GM10248 (cell line): ENCODE measurements at regions not wholly inside any gene's neighbourhood (a gene's known extent, or its start where the extent isn't known, plus 50 kb on each side); places are given as distances from the start of the nearest gene placed in this dataset.
"Not testable (repeated sequence)": the region's sequence is repeated elsewhere in the genome, so short reads cannot be mapped to it uniquely, and the experiment has no call there.

Experiments
- CTCF ChIA-PET: fragments of 300-600 bp; sonication (Branson Sonifier 250); formaldehyde crosslinking; extraction: SDS; loops from one replicate; lab custom pipeline; 2021; ENCODE audit warnings: antibody characterized with exemption; lab: Yijun Ruan, JAX
- POLR2A ChIA-PET: fragments of 350-650 bp; sonication (Branson Sonifier 250); formaldehyde crosslinking; extraction: SDS; loops from one replicate; lab custom pipeline; 2020; ENCODE audit warnings: antibody characterized with exemption; lab: Yijun Ruan, JAX
- DNase-seq: peaks from one replicate; pipeline ENCODE4 v3.0.0; 2012; ENCODE audit errors: extremely low spot score
- TF ChIP-seq, protein P1 (sequence below): IDR thresholded peaks from 2 replicates; pipeline ENCODE4 v1.5.1; 2012; ENCODE audit warnings: mild to moderate bottlenecking, low read depth; ENCODE audit errors: extremely low read depth, missing control alignments, control extremely low read depth

DNA sequence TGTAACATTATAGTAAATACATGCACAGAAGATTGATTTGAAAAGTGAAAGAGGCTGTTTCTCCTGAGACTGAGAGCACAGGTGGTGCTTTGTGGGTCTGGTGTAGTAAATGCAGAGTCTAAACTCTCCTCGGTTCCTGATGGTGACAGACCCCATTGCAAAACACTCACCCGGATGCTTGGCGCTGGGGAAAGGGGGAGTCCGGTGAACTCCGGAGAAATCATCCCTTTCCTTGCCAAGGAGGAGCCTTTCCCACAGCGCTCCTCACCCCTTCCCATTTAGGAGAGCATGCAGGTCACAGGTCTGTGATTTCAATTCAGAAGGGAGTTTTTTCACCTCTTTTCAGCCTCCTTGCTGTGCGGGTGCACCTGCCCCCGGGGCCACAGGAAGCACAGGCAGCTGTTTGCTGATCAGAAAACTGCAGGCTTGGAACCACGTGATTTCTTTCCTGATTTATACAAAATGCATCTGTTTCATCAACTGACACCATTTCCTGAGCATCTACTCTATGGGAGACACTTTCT is 75.6 kb upstream of the LYZL2 start:
- POLR2A ChIA-PET = interaction anchor here (0.6 kb wide), 1 partner anchor 1613 kb away, joined by 3 read pairs; no protein-coding TSS in a partner anchor
- TF ChIP-seq, protein P1, sequence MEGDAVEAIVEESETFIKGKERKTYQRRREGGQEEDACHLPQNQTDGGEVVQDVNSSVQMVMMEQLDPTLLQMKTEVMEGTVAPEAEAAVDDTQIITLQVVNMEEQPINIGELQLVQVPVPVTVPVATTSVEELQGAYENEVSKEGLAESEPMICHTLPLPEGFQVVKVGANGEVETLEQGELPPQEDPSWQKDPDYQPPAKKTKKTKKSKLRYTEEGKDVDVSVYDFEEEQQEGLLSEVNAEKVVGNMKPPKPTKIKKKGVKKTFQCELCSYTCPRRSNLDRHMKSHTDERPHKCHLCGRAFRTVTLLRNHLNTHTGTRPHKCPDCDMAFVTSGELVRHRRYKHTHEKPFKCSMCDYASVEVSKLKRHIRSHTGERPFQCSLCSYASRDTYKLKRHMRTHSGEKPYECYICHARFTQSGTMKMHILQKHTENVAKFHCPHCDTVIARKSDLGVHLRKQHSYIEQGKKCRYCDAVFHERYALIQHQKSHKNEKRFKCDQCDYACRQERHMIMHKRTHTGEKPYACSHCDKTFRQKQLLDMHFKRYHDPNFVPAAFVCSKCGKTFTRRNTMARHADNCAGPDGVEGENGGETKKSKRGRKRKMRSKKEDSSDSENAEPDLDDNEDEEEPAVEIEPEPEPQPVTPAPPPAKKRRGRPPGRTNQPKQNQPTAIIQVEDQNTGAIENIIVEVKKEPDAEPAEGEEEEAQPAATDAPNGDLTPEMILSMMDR = no peak
- CTCF ChIA-PET = interaction anchor here (1.2 to 4.4 kb wide), 5 partner anchors 9 to 34 kb away, joined by 3 to 31 read pairs (median 5); no protein-coding TSS in a partner anchor

DNA sequence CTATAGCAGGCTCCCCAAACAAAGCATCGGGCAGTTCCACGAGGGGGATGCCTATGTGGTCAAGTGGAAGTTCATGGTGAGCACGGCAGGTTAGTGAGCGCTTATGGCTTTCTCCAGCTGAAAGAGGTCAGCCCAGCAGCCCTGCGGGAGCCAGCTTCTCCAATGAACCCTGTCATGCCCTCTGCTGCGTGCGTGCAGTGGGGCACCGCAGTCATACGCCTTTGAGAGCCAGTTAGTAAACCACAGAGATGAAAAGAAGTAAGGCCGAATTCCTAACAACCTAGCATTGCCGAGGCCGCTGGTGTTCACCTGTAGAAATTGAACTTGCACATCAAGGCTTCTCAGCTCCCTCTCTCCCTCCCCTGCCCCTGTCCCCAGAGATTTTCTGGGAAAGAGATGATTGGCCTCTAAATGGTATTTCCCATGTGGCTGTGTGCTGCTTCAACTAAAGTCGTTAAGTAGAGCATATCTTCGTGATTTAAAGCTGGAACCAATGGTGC is 75.1 kb upstream of the LYZL2 start:
- ChIA-PET CTCF (interaction anchor here (1.2 to 4.4 kb wide), 5 partner anchors 8 to 34 kb away, joined by 3 to 31 read pairs (median 5); no protein-coding TSS in a partner anchor), POLR2A (interaction anchor here (0.5 to 0.6 kb wide), 2 partner anchors 99 to 1614 kb away, joined by 3 to 6 read pairs; no protein-coding TSS in a partner anchor)

More for the DNA sequence above, 75.6 kb upstream of the LYZL2 start:
- DNase-seq = no peak

DNA sequence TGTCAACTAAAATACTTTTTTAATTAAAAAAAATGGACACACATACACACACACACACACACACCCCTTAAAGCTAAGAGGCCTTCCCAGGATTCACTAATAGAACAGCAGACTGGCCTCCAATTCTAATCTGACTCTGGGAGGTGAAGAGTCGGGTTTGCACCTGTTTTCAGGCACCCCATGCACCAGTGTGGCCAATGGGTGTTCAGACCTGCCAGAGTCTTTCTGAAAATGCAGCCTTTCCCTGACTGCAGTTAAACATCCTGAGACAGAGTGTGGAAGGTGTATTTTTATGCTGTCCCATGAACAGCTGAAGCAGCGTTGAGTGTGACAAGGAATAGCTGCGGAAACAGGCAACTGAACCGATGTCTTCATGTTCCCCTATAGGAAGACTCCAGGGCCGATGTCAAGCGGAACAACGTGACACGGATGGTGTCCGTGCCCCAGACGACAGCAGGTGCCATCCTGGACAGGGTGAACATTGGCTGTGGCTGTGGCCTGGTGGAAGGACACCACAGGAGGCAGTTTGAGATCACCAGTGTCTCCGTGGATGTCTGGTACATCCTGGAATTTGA is 74.6 kb upstream of the LYZL2 start:
- DNase-seq = no peak
- ChIA-PET POLR2A (interaction anchor here (0.5 to 0.6 kb wide), 2 partner anchors 98 to 1614 kb away, joined by 3 to 6 read pairs; no protein-coding TSS in a partner anchor), CTCF (interaction anchor here (0.9 to 4.4 kb wide), 9 partner anchors 8 to 33 kb away, joined by 3 to 31 read pairs (median 4); no protein-coding TSS in a partner anchor)
- TF ChIP-seq, protein P1 = no peak

More for the DNA sequence above, 75.1 kb upstream of the LYZL2 start:
- not testable (repeated sequence) for DNase-seq

DNA sequence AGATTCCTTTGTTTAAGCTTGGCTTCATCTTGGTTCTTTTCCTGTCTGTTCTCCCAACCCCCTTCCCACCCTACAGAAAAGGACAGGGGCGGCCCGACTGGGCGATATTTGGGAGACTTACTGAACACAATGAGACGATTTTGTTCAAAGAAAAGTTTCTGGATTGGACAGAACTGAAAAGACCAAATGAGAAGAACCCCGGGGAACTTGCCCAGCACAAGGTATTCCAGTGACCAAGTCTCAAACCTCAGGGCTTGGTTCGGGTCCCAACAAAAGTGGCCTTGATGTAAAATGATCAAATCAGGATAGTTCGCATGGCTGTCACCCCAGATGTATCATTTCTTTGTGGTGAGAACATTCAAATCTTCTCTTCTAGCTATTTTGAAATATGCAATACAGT is 73.9 kb upstream of the LYZL2 start:
- CTCF ChIA-PET = interaction anchor here (0.9 to 4.4 kb wide), 8 partner anchors 13 to 33 kb away, joined by 3 to 31 read pairs (median 4); no protein-coding TSS in a partner anchor
- POLR2A ChIA-PET = interaction anchor here (0.8 kb wide), 1 partner anchor 833 kb away, joined by 3 read pairs; no protein-coding TSS in a partner anchor

DNA sequence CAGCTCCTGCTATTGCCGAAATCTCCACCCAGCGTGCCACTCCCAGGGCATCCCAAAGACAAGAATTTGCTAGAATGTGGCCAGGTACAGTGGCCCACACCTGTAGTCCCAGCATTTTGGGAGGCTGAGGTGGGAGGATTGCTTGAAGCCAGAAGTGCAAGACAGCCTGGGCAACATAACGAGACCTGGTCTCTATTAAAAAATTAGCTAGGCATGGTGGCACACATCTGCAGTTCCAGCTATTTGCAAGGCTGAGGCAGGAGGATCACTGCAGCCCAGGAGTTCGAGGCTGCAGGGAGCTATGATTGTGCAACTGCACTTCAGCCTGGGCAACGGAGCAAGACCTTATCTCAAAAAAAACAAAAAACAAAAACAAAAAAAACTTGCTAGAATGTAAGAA is 73.3 kb upstream of the LYZL2 start:
- CTCF ChIA-PET = interaction anchor here (0.9 to 4.4 kb wide), 10 partner anchors 12 to 34 kb away, joined by 3 to 31 read pairs (median 4); no protein-coding TSS in a partner anchor

More for the DNA sequence above, 73.9 kb upstream of the LYZL2 start:
- not testable (repeated sequence) for DNase-seq

DNA sequence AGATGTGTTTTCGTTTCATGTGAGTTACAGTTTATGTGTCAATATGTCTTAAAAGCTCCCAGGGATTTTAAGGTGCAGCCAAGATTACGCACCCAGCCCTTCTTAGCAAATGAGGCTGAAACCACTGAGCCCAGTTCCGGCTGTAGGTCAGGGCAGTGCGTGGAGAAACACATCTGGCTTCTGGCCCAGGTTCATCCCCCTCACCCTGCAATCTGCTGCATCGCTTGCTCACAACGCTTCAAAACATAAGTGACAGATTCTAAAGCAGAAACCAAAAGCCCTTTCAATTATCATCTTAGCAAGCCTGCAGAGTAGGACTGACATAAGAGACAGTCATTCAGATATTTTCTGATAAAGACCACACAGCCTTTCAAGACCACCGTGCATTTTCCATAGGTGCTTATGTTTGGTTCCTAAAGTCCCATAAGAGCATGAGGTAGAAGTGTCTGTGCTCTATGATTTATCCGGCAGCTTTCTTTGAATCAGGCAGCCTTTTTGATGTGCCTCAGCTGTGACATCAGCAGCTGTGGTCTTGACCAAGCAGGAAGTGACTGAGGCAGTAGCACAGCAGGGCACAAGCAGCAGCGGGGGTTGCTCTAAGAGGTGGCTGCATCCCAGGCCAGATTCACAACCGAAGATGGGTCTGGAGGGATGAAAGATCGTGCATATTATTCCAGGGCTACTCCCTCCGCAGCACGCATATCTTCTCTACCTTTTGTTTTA is 72.1 kb upstream of the LYZL2 start:
- POLR2A ChIA-PET = no interaction called here
- CTCF ChIA-PET = interaction anchor here (0.9 to 4.4 kb wide), 5 partner anchors 12 to 45 kb away, joined by 3 to 31 read pairs (median 4); no protein-coding TSS in a partner anchor
- TF ChIP-seq, protein P1 = no peak
- DNase-seq = peak; percentile 48

More for the DNA sequence above, 73.3 kb upstream of the LYZL2 start:
- DNase-seq = no peak
- TF ChIP-seq, protein P1 = no peak
- POLR2A ChIA-PET = interaction anchor here (0.8 kb wide), 1 partner anchor 833 kb away, joined by 3 read pairs; no protein-coding TSS in a partner anchor

DNA sequence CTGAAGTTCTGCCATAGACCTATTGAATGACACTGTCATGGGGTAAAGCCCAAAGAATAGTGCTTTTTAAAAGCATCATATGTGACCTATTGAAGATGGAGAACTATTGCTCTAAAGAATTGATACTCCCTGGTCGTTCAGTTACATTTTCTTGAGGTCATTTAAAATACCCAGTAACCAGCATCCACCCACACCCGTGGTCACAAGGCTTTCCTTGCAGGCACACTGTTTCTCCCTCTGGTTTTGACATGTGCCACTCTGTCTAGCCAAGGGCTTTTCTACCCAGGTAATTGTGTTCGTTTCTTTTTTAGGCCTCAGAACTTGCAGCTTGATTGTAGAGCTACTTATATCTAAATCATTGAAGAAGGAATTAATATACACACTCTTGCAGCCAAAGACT is 68.3 kb upstream of the LYZL2 start:
- ChIA-PET CTCF (interaction anchor here (1.2 to 3.3 kb wide), 2 partner anchors 9 to 11 kb away, joined by 3 to 38 read pairs; no protein-coding TSS in a partner anchor), POLR2A (no interaction called here)
- no peak for DNase-seq
- TF ChIP-seq, protein P1 = no peak

DNA sequence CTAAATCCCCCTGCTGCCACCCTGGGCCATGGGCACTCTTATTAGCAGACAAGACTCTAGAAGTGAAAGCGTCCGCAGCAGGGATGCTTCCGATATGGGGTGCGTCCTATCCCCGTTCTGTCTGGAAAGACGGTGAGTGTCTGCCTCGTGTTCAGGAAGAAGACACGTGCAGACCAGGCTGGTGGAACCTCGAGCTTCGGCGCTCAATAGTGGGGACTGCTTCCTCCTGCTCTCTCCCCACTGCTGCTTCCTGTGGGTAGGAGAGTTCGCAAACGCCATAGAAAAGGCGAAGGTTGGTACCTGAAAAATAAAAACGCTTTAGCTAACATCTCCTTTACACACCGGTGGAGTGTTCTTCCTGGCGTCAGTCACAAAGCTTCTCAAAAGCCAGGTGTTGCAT is 67.7 kb upstream of the LYZL2 start:
- DNase-seq, POLR2A ChIA-PET: not testable (repeated sequence)
- CTCF ChIA-PET = interaction anchor here (1.9 to 3.3 kb wide), 2 partner anchors 8 to 10 kb away, joined by 5 to 38 read pairs; no protein-coding TSS in a partner anchor

DNA sequence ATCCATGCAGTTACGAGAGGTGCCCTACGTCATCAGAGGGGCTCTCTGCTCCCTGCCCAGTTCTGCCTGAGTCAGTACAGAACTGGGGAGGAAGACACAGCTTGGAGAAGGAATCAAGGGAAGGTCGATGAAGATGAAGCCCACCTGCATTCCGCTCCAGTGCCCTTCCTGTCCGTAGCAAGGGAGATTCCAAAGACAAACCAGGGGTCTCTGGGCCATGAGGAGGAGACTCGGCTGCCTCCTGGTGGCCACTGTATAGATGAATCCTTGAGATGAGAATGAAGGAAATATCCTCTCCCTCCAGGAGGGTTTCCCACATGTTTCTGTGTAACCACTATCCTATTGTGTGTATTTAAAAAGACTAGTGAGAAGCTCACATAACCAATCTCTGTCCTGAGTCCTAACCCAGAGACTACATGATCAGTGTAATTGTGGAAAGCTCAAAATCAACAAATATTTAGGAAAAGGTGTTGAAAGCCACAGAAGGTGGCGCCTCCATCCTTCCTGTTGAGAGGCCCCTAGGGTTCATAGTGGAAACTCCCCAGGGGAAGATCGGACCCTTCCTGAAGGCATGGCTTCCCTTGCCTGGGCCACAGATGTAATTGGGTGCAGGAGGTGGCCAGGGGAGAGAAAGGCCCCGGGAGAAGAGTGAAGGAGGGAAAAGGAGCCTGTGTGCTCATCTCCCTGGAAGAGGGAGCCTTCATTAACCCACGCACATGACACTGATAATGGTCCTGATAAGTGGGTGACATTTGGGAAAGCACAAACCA is 67.0 kb upstream of the LYZL2 start:
- DNase-seq, POLR2A ChIA-PET: not testable (repeated sequence)
- CTCF ChIA-PET = interaction anchor here (1.3 to 3.3 kb wide), 3 partner anchors 9 to 56 kb away, joined by 4 to 38 read pairs (median 5); no protein-coding TSS in a partner anchor
